ENCODE measurements at regions not wholly inside any gene's neighbourhood (a gene's known extent, or its start where the extent isn't known, plus 50 kb on each side); places are given as distances from the start of the nearest gene placed in this dataset.

DNA sequence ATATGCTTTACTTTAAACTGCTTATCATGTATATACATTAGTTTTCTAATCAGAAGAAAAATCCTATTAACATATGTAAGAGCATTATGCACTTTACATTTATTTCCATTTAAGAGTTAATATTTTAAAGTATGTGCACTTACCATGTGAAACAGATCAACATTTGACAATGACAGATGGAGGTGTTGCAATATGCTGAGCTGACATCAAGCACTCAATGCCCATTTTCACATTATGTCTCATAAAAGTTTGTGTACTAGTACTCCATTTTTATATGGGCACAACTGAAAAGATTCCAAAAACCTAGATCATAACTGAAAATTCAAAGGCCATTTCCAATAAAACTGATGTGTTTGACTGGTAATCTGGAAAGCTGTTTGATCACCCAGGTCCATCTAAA lies 420.9 kb upstream of the SOX9 start:
- BruUV-seq (replicated peaks): no TSS peak
- POLR2A ChIA-PET: no interaction called here
- H3K9me3 Mint-ChIP-seq (ENCODE audit: unreplicated experiment): no peaks in the 10 kb centered on the region
- intact Hi-C loops (cut with micrococcal nuclease): no loop called here
- no peak overlapping the region for H3K4me3 Mint-ChIP-seq (ENCODE audit: unreplicated experiment)
- H3K36me3 Mint-ChIP-seq (ENCODE audit: insufficient read depth, unreplicated experiment): no peaks in the 10 kb centered on the region
- no peaks in the 10 kb centered on the region for H3K27me3 Mint-ChIP-seq (ENCODE audit: insufficient read depth, unreplicated experiment)
- CTCF ChIA-PET: interaction anchor here (0.7 kb wide), 1 partner anchor 133 kb away, joined by 3 read pairs; no protein-coding TSS in a partner anchor
- H3K4me1 Mint-ChIP-seq (ENCODE audit: insufficient read depth, unreplicated experiment): no peaks in the 10 kb centered on the region
- no peak overlapping the region for H3K27ac Mint-ChIP-seq (ENCODE audit: low read depth, unreplicated experiment)
- DNase-seq (ENCODE audit: unreplicated experiment): no peak
- TF ChIP-seq, protein P1, sequence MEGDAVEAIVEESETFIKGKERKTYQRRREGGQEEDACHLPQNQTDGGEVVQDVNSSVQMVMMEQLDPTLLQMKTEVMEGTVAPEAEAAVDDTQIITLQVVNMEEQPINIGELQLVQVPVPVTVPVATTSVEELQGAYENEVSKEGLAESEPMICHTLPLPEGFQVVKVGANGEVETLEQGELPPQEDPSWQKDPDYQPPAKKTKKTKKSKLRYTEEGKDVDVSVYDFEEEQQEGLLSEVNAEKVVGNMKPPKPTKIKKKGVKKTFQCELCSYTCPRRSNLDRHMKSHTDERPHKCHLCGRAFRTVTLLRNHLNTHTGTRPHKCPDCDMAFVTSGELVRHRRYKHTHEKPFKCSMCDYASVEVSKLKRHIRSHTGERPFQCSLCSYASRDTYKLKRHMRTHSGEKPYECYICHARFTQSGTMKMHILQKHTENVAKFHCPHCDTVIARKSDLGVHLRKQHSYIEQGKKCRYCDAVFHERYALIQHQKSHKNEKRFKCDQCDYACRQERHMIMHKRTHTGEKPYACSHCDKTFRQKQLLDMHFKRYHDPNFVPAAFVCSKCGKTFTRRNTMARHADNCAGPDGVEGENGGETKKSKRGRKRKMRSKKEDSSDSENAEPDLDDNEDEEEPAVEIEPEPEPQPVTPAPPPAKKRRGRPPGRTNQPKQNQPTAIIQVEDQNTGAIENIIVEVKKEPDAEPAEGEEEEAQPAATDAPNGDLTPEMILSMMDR (IDR thresholded peaks at IDR 0.05; ENCODE audit: unreplicated experiment): no peak

DNA sequence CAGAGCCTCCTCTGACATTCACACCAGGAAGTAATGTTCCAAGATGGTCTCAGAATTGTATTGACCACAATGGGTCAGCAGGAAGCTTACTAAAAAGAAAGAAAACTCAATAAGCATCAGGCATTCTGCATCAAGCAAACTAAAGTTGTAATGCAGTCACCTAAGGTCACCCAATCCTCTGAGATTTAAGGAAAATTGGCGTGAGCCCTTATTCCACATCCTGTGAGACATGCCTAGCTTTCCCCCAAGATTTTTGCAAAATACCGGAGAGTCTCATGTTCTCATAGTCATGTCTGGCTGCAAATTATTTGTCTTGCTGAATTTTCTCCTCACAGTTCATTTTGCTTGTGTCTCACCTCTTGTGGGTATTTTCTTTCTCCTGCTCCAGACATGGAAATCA lies 417.1 kb upstream of the SOX9 start:
- no peaks in the 10 kb centered on the region for H3K9me3 Mint-ChIP-seq (ENCODE audit: unreplicated experiment)
- no peak overlapping the region for H3K27ac Mint-ChIP-seq (ENCODE audit: low read depth, unreplicated experiment)
- H3K4me3 Mint-ChIP-seq (ENCODE audit: unreplicated experiment): no peak overlapping the region
- TF ChIP-seq, protein P1 (IDR thresholded peaks at IDR 0.05; ENCODE audit: unreplicated experiment): no peak
- POLR2A ChIA-PET: no interaction called here
- no peaks in the 10 kb centered on the region for H3K27me3 Mint-ChIP-seq (ENCODE audit: insufficient read depth, unreplicated experiment)
- CTCF ChIA-PET: no interaction called here
- BruUV-seq (replicated peaks): no TSS peak
- H3K4me1 Mint-ChIP-seq (ENCODE audit: insufficient read depth, unreplicated experiment): no peaks in the 10 kb centered on the region
- DNase-seq (ENCODE audit: unreplicated experiment): no peak
- intact Hi-C loops (cut with micrococcal nuclease): no loop called here
- no peaks in the 10 kb centered on the region for H3K36me3 Mint-ChIP-seq (ENCODE audit: insufficient read depth, unreplicated experiment)

- CTCF ChIA-PET: interaction anchor here (0.6 kb wide), 1 partner anchor 298 kb away, joined by 5 read pairs; no protein-coding TSS in a partner anchor
- Mint-ChIP-seq H3K9me3 (ENCODE audit: unreplicated experiment) (no peaks in the 10 kb centered on the region), H3K27me3 (ENCODE audit: insufficient read depth, unreplicated experiment) (no peaks in the 10 kb centered on the region), H3K4me3 (ENCODE audit: unreplicated experiment) (no peak overlapping the region), H3K27ac (ENCODE audit: low read depth, unreplicated experiment) (no peak overlapping the region), H3K36me3 (ENCODE audit: insufficient read depth, unreplicated experiment) (no peaks in the 10 kb centered on the region), H3K4me1 (ENCODE audit: insufficient read depth, unreplicated experiment) (no peaks in the 10 kb centered on the region)
- POLR2A ChIA-PET: no interaction called here
- DNase-seq (ENCODE audit: unreplicated experiment): no peak
- TF ChIP-seq, protein P1 (IDR thresholded peaks at IDR 0.05; ENCODE audit: unreplicated experiment): no peak
- intact Hi-C loops (cut with micrococcal nuclease): no loop called here
- no TSS peak for BruUV-seq (replicated peaks)
These were observed 411.4 kb upstream of the SOX9 start for GRCh38 chr17:71709271-71709890.

DNA sequence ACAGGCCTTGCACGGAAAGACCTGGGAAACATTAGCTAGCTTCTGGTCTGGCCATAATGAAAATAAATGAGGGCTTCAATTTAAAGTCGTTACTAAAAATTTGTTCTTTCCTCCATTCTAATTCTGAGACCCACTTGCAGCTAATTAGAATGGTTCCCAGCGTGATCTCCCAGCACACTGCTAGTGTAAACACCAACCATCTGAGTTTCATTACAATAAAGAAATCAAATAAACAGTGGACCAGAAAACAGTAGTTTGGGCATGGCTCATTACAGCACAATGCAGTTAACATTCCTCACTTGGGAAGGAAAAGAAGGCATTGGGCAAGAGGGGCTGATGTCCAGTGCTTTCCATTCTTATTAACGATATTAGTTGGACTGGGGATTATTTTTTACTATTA lies 410.9 kb upstream of the SOX9 start:
- POLR2A ChIA-PET: no interaction called here
- Mint-ChIP-seq H3K27me3 (ENCODE audit: insufficient read depth, unreplicated experiment) (no peaks in the 10 kb centered on the region), H3K4me3 (ENCODE audit: unreplicated experiment) (no peak overlapping the region), H3K27ac (ENCODE audit: low read depth, unreplicated experiment) (no peak overlapping the region), H3K4me1 (ENCODE audit: insufficient read depth, unreplicated experiment) (no peaks in the 10 kb centered on the region), H3K36me3 (ENCODE audit: insufficient read depth, unreplicated experiment) (no peaks in the 10 kb centered on the region), H3K9me3 (ENCODE audit: unreplicated experiment) (no peaks in the 10 kb centered on the region)
- CTCF ChIA-PET: no interaction called here
- no TSS peak for BruUV-seq (replicated peaks)
- TF ChIP-seq, protein P1 (IDR thresholded peaks at IDR 0.05; ENCODE audit: unreplicated experiment): no peak
- intact Hi-C loops (cut with micrococcal nuclease): no loop called here
- DNase-seq (ENCODE audit: unreplicated experiment): no peak

Measured in MCF 10A (cell line).